C4-2B (cell line): ENCODE measurements at regions not wholly inside any gene's neighbourhood (a gene's known extent, or its start where the extent isn't known, plus 50 kb on each side); places are given as distances from the start of the nearest gene placed in this dataset.

Experiments used
- H3K27ac ChIP-seq: fragments of 450-650 bp; 2 replicates; pipeline ENCODE4 v1.5.1; 2017
- CTCF ChIP-seq: fragments of 450-650 bp; conservative IDR thresholded peaks from 2 replicates; pipeline ENCODE4 v1.5.1; 2017; ENCODE audit warnings: mild to moderate bottlenecking
- ZFX ChIP-seq: fragments of 450-650 bp; IDR thresholded peaks from 2 replicates; pipeline ENCODE4 v1.6.1; 2017

- 0 out of 2 replicates have a peak overlapping the region, but pooled peaks have one; percentile 2 for H3K27ac ChIP-seq
- TF ChIP-seq CTCF (no peak), ZFX (no peak)
Observed at GRCh38 chr11:42344204-42344792, 884.8 kb upstream of the LRRC4C start.

GRCh38 chr11:42345933-42346332, 886.5 kb upstream of the LRRC4C start:
- TF ChIP-seq ZFX = no peak
- no peak for TF ChIP-seq CTCF
- no peak overlapping the region for H3K27ac ChIP-seq

- TF ChIP-seq CTCF (no peak), ZFX (no peak)
- H3K27ac ChIP-seq = no peak overlapping the region
Observed at GRCh38 chr11:42363701-42364100, 904.2 kb upstream of the LRRC4C start.

GRCh38 chr11:42390116-42390515, 921.7 kb upstream of the API5 start:
- TF ChIP-seq CTCF (no peak), ZFX (no peak)
- no peak overlapping the region for H3K27ac ChIP-seq

- no peak overlapping the region for H3K27ac ChIP-seq
- TF ChIP-seq ZFX = no peak
- no peak for TF ChIP-seq CTCF
Observed at GRCh38 chr11:42397483-42397882, 914.3 kb upstream of the API5 start.

GRCh38 chr11:42407341-42407740, 904.5 kb upstream of the API5 start:
- H3K27ac ChIP-seq = no peak overlapping the region
- TF ChIP-seq CTCF = peak; percentile 18
- no peak for TF ChIP-seq ZFX

- no peak overlapping the region for H3K27ac ChIP-seq
- TF ChIP-seq ZFX (no peak), CTCF (no peak)
Observed at GRCh38 chr11:42410251-42410955, 901.4 kb upstream of the API5 start.
